GM12864 (cell line): ENCODE measurements at regions not wholly inside any gene's neighbourhood (a gene's known extent, or its start where the extent isn't known, plus 50 kb on each side); places are given as distances from the start of the nearest gene placed in this dataset.

ENCODE experiments used
- DNase-seq: peaks from one replicate; pipeline ENCODE4 v3.0.0-alpha.2; 2011; ENCODE audit warnings: low read depth
- H3K4me3 ChIP-seq: 2 replicates; pipeline ENCODE4 v1.5.1; 2011; ENCODE audit warnings: mild to moderate bottlenecking, low read depth, low read length, control low read depth
- CTCF ChIP-seq: IDR thresholded peaks from 2 replicates; pipeline ENCODE4 v1.5.1; 2011; ENCODE audit warnings: low read depth, mild to moderate bottlenecking, moderate library complexity, low read length, control low read depth, inconsistent platforms; ENCODE audit errors: missing control alignments

- no peak for TF ChIP-seq CTCF
- no peak overlapping the region for H3K4me3 ChIP-seq
- DNase-seq = no peak
These were observed 68.5 kb upstream of the POMP start for GRCh38 chr13:28590461-28590860.

DNA sequence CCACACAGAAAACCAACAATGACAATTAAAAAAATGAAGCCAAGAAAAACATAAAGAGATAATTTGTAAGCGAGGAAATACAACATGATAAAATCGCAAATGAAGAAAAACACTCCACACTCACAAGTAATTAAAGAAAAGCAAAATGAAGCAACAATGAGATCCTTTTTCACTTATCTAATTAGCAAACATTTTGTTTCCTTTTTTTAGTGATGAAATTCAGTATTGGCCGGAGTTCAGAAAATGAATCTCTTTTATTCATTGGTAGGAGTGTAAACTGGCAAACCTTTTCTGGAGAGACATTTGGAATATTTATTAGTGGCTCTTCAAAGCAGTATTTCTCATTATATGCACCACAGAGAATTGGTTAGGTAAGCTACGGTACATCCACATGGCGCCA lies 70.6 kb upstream of the POMP start:
- TF ChIP-seq CTCF = no peak
- H3K4me3 ChIP-seq = no peak overlapping the region
- no peak for DNase-seq

DNA sequence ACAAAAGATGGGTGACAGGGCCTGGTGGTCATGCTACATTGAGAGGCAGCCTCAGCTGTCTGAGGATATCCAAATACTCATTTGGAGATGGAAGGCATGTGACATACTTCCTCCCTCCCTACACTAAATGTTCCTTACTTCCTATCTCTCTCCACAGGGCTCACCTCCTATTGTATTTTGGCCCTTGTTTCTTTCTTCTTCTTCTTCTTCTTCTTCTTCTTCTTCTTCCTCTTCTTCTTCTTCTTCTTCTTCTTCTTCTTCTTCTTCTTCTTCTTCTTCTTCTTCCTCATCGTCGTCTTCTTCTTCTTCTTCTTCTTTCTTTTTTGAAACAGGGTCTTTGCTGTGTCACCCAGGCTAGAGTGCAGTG lies 71.8 kb upstream of the POMP start:
- no peak for DNase-seq
- H3K4me3 ChIP-seq = no peak overlapping the region
- TF ChIP-seq CTCF = no peak

DNA sequence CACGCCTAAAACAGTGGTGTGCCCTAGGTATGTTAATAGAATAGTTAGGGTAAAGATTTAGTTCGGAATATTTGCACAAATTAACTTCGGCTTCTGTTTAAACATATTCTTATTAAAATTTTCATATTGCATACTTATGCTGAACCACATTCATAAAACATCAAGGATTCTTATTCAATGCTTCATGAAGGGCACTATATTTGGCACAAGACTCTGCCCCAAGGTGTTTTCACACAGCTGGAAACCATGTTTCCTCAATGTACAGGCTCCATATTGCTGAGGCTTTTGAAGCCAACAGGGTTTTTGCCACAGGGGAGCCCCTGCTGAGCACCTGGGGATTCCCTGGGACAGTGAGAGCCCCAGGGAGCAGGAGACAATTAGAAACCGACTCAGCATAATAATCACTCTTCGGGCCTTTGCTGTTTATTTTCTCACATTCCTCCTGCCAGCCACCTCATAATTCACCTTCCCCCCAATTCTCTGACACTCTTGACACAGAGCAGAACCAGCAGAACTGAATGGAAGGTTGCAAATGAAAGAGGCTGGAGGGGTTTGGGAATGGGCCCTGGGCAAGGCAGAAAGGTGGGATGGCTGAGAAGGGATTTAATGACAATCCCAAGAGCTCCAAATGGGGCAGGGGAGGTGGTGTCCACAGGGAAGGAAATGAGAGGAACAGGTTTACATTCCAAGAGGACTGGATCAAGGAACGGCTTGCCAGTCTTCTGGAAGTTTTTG lies 72.3 kb upstream of the POMP start:
- no peak for DNase-seq
- no peak for TF ChIP-seq CTCF
- no peak overlapping the region for H3K4me3 ChIP-seq

DNA sequence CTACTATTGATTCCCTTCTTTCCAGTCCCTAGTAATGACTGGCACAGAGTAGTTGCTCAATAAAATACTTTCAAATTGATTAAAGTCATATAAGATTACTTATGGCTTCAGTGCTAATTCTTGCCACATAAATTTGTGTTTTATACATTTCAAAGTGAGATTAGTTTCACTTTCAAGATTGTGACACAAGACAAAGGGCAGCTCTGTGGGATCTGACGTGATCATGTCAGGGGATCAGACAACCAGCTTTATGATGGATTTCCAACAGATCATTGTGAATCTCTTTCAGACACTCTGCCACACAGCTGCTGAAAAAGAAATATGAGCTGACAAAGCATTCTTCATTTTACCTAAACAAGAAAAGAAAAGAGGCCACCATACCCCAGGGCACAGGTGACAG lies 73.4 kb upstream of the POMP start:
- H3K4me3 ChIP-seq = no peak overlapping the region
- no peak for DNase-seq
- TF ChIP-seq CTCF = no peak

- TF ChIP-seq CTCF = no peak
These were observed 74.0 kb upstream of the POMP start for GRCh38 chr13:28584873-28585381.

GRCh38 chr13:28583651-28584091 lies 75.3 kb upstream of the POMP start:
- no peak for TF ChIP-seq CTCF
- no peak for DNase-seq
- H3K4me3 ChIP-seq = no peak overlapping the region

More at GRCh38 chr13:28584873-28585381, 74.0 kb upstream of the POMP start:
- no peak for DNase-seq
- no peak overlapping the region for H3K4me3 ChIP-seq
